H9 (cell line): ENCODE measurements at regions not wholly inside any gene's neighbourhood (a gene's known extent, or its start where the extent isn't known, plus 50 kb on each side); places are given as distances from the start of the nearest gene placed in this dataset.

Experiments used
- DNase-seq: peaks from one replicate; pipeline ENCODE4 v3.0.0-alpha.2; 2017
- H2AFZ ChIP-seq: one replicate; pipeline ENCODE4 v1.6.1; 2013; ENCODE audit warnings: mild to moderate bottlenecking, low read length, control low read depth, moderate library complexity
- H2AK5ac ChIP-seq: 2 replicates; pipeline ENCODE4 v1.6.1; 2013; ENCODE audit warnings: low read length, control low read depth, mixed read lengths; ENCODE audit not compliant: insufficient read length
- H2BK120ac ChIP-seq: one replicate; pipeline ENCODE4 v1.6.1; 2013; ENCODE audit warnings: low read depth, mild to moderate bottlenecking, low read length, control low read depth, inconsistent platforms; ENCODE audit not compliant: poor library complexity, severe bottlenecking
- H2BK12ac ChIP-seq: 2 replicates; pipeline ENCODE4 v1.6.1; 2013; ENCODE audit warnings: low read length, control low read depth, mixed read lengths, low read depth; ENCODE audit not compliant: insufficient read length
- H2BK15ac ChIP-seq: 2 replicates; pipeline ENCODE4 v1.6.1; 2013; ENCODE audit warnings: low read depth, low read length, control low read depth
- H2BK20ac ChIP-seq: one replicate; pipeline ENCODE4 v1.6.1; 2013; ENCODE audit warnings: low read depth, mild to moderate bottlenecking, low read length, control low read depth, inconsistent platforms; ENCODE audit not compliant: poor library complexity, severe bottlenecking
- H2BK5ac ChIP-seq: 2 replicates; pipeline ENCODE4 v1.6.1; 2013; ENCODE audit warnings: low read length, control low read depth, mixed read lengths; ENCODE audit not compliant: insufficient read length
- H3K14ac ChIP-seq: 2 replicates; pipeline ENCODE4 v1.6.1; 2013; ENCODE audit warnings: low read length, control low read depth; ENCODE audit not compliant: insufficient read depth
- H3K18ac ChIP-seq: 2 replicates; pipeline ENCODE4 v1.6.1; 2013; ENCODE audit warnings: low read depth, mild to moderate bottlenecking, mixed read lengths, low read length, control low read depth; ENCODE audit not compliant: insufficient read length
- H3K23ac ChIP-seq: 2 replicates; pipeline ENCODE4 v1.6.1; 2013; ENCODE audit warnings: low read length, control low read depth, mixed read lengths, low read depth; ENCODE audit not compliant: insufficient read length
- H3K23me2 ChIP-seq: 2 replicates; pipeline ENCODE4 v1.6.1; 2013; ENCODE audit warnings: low read depth, mild to moderate bottlenecking, mixed read lengths, low read length, control low read depth; ENCODE audit not compliant: insufficient read length, poor library complexity, severe bottlenecking
- H3K27ac ChIP-seq: 2 replicates; pipeline ENCODE4 v1.5.1; 2013; ENCODE audit warnings: low read length, control low read depth, mixed read lengths, low read depth; ENCODE audit not compliant: insufficient read length
- H3K27me3 ChIP-seq: 2 replicates; pipeline ENCODE4 v1.6.1; 2013; ENCODE audit warnings: low read length, control low read depth, inconsistent platforms; ENCODE audit not compliant: insufficient read depth
- H3K4ac ChIP-seq: 2 replicates; pipeline ENCODE4 v1.6.1; 2013; ENCODE audit warnings: low read depth, mild to moderate bottlenecking, control low read depth, inconsistent platforms, low read length, moderate library complexity
- H3K4me1 ChIP-seq: 2 replicates; pipeline ENCODE4 v1.6.1; 2013; ENCODE audit warnings: low read length, control low read depth, inconsistent platforms; ENCODE audit not compliant: insufficient read depth
- H3K4me2 ChIP-seq: 2 replicates; pipeline ENCODE4 v1.6.1; 2013; ENCODE audit warnings: low read length, control low read depth, mixed read lengths; ENCODE audit not compliant: insufficient read length, insufficient read depth
- H3K56ac ChIP-seq: 2 replicates; pipeline ENCODE4 v1.6.1; 2013; ENCODE audit warnings: low read depth, mild to moderate bottlenecking, mixed read lengths, low read length, control low read depth; ENCODE audit not compliant: insufficient read length
- H3K79me1 ChIP-seq: 2 replicates; pipeline ENCODE4 v1.6.1; 2013; ENCODE audit warnings: low read depth, mild to moderate bottlenecking, moderate library complexity, low read length, control low read depth, inconsistent platforms; ENCODE audit not compliant: insufficient read depth, poor library complexity, severe bottlenecking
- H3K79me2 ChIP-seq: 2 replicates; pipeline ENCODE4 v1.6.1; 2013; ENCODE audit warnings: low read length, control low read depth, inconsistent platforms; ENCODE audit not compliant: insufficient read depth
- H3K9ac ChIP-seq: 2 replicates; pipeline ENCODE4 v1.6.1; 2013; ENCODE audit warnings: low read length, control low read depth, mixed read lengths; ENCODE audit not compliant: insufficient read length; ENCODE audit errors: extremely low read depth
- H3K9me3 ChIP-seq: one replicate; pipeline ENCODE4 v1.6.1; 2013; ENCODE audit warnings: low read depth, low read length, inconsistent platforms; ENCODE audit not compliant: control insufficient read depth
- H3T11ph ChIP-seq: one replicate; pipeline ENCODE4 v1.6.1; 2013; ENCODE audit warnings: mild to moderate bottlenecking, low read length, control low read depth, inconsistent platforms
- H4K20me1 ChIP-seq: one replicate; pipeline ENCODE4 v1.6.1; 2013; ENCODE audit not compliant: control insufficient read depth, insufficient read length, insufficient read depth
- H4K5ac ChIP-seq: 2 replicates; pipeline ENCODE4 v1.6.1; 2013; ENCODE audit warnings: low read depth, mild to moderate bottlenecking, mixed read lengths, low read length, control low read depth; ENCODE audit not compliant: insufficient read length
- H4K8ac ChIP-seq: replicated peaks from 2 replicates; pipeline ENCODE4 v1.6.1; 2013; ENCODE audit warnings: low read length, control low read depth, mixed read lengths, low read depth; ENCODE audit not compliant: insufficient read length
- H4K91ac ChIP-seq: 2 replicates; pipeline ENCODE4 v1.6.1; 2013; ENCODE audit warnings: low read depth, mild to moderate bottlenecking, moderate library complexity, mixed read lengths, low read length, control low read depth; ENCODE audit not compliant: insufficient read length
- H3K27ac Mint-ChIP-seq, 3 experiments: 2 replicates in 2 of 3; 3 replicates in 1 of 3; pipeline ENCODE4 v1.8.0; 2020 to 2021; ENCODE audit warnings: mixed read lengths in 3 of 3, mild to moderate bottlenecking in 1 of 3, moderate library complexity in 1 of 3
- H3K27me3 Mint-ChIP-seq: 2 replicates; pipeline ENCODE4 v1.8.0; 2021; ENCODE audit warnings: low read depth, mild to moderate bottlenecking, moderate library complexity, mixed read lengths
- H3K36me3 Mint-ChIP-seq, 3 experiments: 2 replicates in 2 of 3; 3 replicates in 1 of 3; pipeline ENCODE4 v1.8.0; 2020 to 2021; ENCODE audit warnings: low read depth in 3 of 3, mixed read lengths in 3 of 3; ENCODE audit not compliant: insufficient read depth in 1 of 3
- H3K4me1 Mint-ChIP-seq, 2 experiments: 2 replicates each; pipeline ENCODE4 v1.8.0; 2020; ENCODE audit warnings: mixed read lengths in 2 of 2
- H3K4me3 Mint-ChIP-seq, 2 experiments: 2 replicates in 1 of 2; 3 replicates in 1 of 2; pipeline ENCODE4 v1.8.0; 2020 to 2021; ENCODE audit warnings: mild to moderate bottlenecking in 2 of 2, mixed read lengths in 2 of 2, moderate library complexity in 1 of 2
- H3K9me3 Mint-ChIP-seq, 2 experiments: 2 replicates in 1 of 2; 3 replicates in 1 of 2; pipeline ENCODE4 v1.8.0; 2020; ENCODE audit warnings: mild to moderate bottlenecking in 2 of 2, mixed read lengths in 2 of 2, moderate library complexity in 1 of 2
- WGBS: extraction: QIAGEN DNeasy Blood & Tissue Kit; methylation state at CpG from one replicate; pipeline ENCODE4 v1.1.7; 2013; ENCODE audit warnings: missing lambda C conversion rate, low lambda C conversion rate, mixed read lengths; ENCODE audit not compliant: insufficient read length; ENCODE audit errors: extremely low coverage; 5-methylcytosine and 5-hydroxymethylcytosine counted together
- TF ChIP-seq, protein P1 (sequence below): fragments of 200-600 bp; sonication (generic); conservative IDR thresholded peaks from 3 replicates; pipeline ENCODE4 v1.8.0; 2021; ENCODE audit warnings: antibody characterized with exemption, mild to moderate bottlenecking

DNA sequence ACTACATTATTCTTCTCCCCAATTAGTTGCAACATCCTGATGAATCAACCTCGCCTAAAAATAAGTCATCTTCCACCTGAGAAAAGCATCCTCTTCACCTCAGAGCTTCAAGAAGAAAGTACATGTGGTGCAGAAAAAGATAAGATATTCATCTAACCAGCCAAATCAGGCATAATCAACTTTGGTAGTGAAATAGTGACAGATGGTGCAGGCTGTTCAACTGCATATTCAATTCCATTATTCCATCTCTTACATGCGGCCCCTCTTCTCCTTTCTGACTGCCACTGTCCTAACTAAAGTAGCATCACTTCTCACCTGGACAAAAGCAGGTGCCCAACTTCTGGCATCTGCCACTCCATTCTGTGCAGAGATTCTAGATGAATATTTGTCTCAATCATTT is 148.4 kb upstream of the STEAP1 start:
- no peak overlapping the region for H4K5ac ChIP-seq
- H3K23me2 ChIP-seq: no peaks in the 10 kb centered on the region
- H4K91ac ChIP-seq: no peak overlapping the region
- H3K14ac ChIP-seq: no peak overlapping the region
- H3K79me1 ChIP-seq: no peaks in the 10 kb centered on the region
- H3K79me2 ChIP-seq: no peaks in the 10 kb centered on the region
- H2BK120ac ChIP-seq: no peak overlapping the region
- no peaks in the 10 kb centered on the region for H3K27me3 ChIP-seq
- no peak overlapping the region for H3K27ac ChIP-seq
- no peaks in the 10 kb centered on the region for H3K27me3 Mint-ChIP-seq
- H3K4me3 Mint-ChIP-seq: no peak overlapping the region
- H3K9me3 ChIP-seq: no peaks in the 10 kb centered on the region
- no peak overlapping the region for H3K18ac ChIP-seq
- H2BK12ac ChIP-seq: no peak overlapping the region
- no peak overlapping the region for H2AFZ ChIP-seq
- H3K23ac ChIP-seq: no peak overlapping the region
- H3K9ac ChIP-seq: no peak overlapping the region
- no peak overlapping the region for H3K27ac Mint-ChIP-seq
- H3K4me1 Mint-ChIP-seq: peaks cover 24 to 29% of the 10 kb centered on the region in 2 experiments
- no peak overlapping the region for H3K4ac ChIP-seq
- no peak overlapping the region for H2BK5ac ChIP-seq
- no peak overlapping the region for H3T11ph ChIP-seq
- DNase-seq: no peak
- peaks cover 3% of the 10 kb centered on the region; the same call in 1 of the 2 replicates for H3K4me1 ChIP-seq
- WGBS: no CpG with 5 or more reads among the region's 2 CpGs
- H3K4me2 ChIP-seq: no peak overlapping the region
- TF ChIP-seq, protein P1, sequence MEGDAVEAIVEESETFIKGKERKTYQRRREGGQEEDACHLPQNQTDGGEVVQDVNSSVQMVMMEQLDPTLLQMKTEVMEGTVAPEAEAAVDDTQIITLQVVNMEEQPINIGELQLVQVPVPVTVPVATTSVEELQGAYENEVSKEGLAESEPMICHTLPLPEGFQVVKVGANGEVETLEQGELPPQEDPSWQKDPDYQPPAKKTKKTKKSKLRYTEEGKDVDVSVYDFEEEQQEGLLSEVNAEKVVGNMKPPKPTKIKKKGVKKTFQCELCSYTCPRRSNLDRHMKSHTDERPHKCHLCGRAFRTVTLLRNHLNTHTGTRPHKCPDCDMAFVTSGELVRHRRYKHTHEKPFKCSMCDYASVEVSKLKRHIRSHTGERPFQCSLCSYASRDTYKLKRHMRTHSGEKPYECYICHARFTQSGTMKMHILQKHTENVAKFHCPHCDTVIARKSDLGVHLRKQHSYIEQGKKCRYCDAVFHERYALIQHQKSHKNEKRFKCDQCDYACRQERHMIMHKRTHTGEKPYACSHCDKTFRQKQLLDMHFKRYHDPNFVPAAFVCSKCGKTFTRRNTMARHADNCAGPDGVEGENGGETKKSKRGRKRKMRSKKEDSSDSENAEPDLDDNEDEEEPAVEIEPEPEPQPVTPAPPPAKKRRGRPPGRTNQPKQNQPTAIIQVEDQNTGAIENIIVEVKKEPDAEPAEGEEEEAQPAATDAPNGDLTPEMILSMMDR: no peak
- no peak overlapping the region for H3K56ac ChIP-seq
- H4K20me1 ChIP-seq: no peaks in the 10 kb centered on the region
- no peaks in the 10 kb centered on the region; a peak in 1 of 7 replicates for H3K36me3 Mint-ChIP-seq
- no peak overlapping the region for H2AK5ac ChIP-seq
- H3K9me3 Mint-ChIP-seq: no peaks in the 10 kb centered on the region
- H2BK20ac ChIP-seq: no peak overlapping the region
- no peak overlapping the region for H4K8ac ChIP-seq
- H2BK15ac ChIP-seq: no peak overlapping the region
